ENCODE measurements at regions not wholly inside any gene's neighbourhood (a gene's known extent, or its start where the extent isn't known, plus 50 kb on each side); places are given as distances from the start of the nearest gene placed in this dataset.

DNA sequence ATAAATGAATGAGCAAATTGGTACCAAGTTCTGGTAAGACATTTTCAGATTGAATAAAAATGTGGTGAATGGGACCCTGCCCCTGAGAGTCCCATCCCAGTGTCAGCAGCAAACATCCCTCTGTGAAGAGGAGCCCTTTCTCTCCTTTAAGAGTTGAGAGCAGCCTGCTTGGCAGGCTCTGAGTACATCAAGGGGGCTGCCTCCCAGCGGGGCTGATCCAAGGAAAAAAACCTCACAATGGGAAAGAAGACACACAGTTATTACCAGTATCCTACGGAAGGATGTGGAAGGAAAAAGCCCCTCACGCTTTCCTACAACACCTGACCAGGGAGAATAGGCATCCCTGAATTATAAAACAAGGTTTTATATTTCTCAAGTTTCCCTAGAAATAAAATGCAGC is 293.8 kb upstream of the B3GAT1 start:
- no peaks in the 10 kb centered on the region for H3K9me3 ChIP-seq (ENCODE audit: severe bottlenecking)
- no peak overlapping the region for H3K27ac ChIP-seq (ENCODE audit: poor library complexity, severe bottlenecking)
- H3K36me3 ChIP-seq (ENCODE audit: low read depth), result no peaks in the 10 kb centered on the region
- ATAC-seq (ENCODE audit: low read depth) (no peak), DNase-seq (ENCODE audit: low spot score) (no peak)
- no peak for TF ChIP-seq CTCF (IDR thresholded peaks at IDR 0.05; ENCODE audit: poor library complexity, severe bottlenecking)
- no peak overlapping the region for H3K4me3 ChIP-seq (ENCODE audit: severe bottlenecking)
- no peaks in the 10 kb centered on the region for H3K4me1 ChIP-seq (ENCODE audit: insufficient read depth, poor library complexity, severe bottlenecking)
- H3K27me3 ChIP-seq (ENCODE audit: insufficient read depth, poor library complexity, severe bottlenecking), result no peaks in the 10 kb centered on the region

- Histone ChIP-seq H3K4me1 (ENCODE audit: insufficient read depth, poor library complexity, severe bottlenecking) (no peaks in the 10 kb centered on the region), H3K36me3 (ENCODE audit: low read depth) (no peaks in the 10 kb centered on the region), H3K27me3 (ENCODE audit: insufficient read depth, poor library complexity, severe bottlenecking) (no peaks in the 10 kb centered on the region), H3K27ac (ENCODE audit: poor library complexity, severe bottlenecking) (no peak overlapping the region), H3K9me3 (ENCODE audit: severe bottlenecking) (no peaks in the 10 kb centered on the region), H3K4me3 (ENCODE audit: severe bottlenecking) (no peak overlapping the region)
- TF ChIP-seq CTCF (IDR thresholded peaks at IDR 0.05; ENCODE audit: poor library complexity, severe bottlenecking), result no peak
- ATAC-seq (ENCODE audit: low read depth) (no peak), DNase-seq (ENCODE audit: low spot score) (no peak)
These were observed 290.8 kb upstream of the B3GAT1 start for GRCh38 chr11:134702827-134703226.

- Histone ChIP-seq H3K4me3 (ENCODE audit: severe bottlenecking) (no peak overlapping the region), H3K4me1 (ENCODE audit: insufficient read depth, poor library complexity, severe bottlenecking) (no peaks in the 10 kb centered on the region), H3K9me3 (ENCODE audit: severe bottlenecking) (no peaks in the 10 kb centered on the region), H3K27me3 (ENCODE audit: insufficient read depth, poor library complexity, severe bottlenecking) (no peaks in the 10 kb centered on the region), H3K27ac (ENCODE audit: poor library complexity, severe bottlenecking) (no peak overlapping the region), H3K36me3 (ENCODE audit: low read depth) (no peaks in the 10 kb centered on the region)
- no peak for DNase-seq (ENCODE audit: low spot score)
- TF ChIP-seq CTCF (IDR thresholded peaks at IDR 0.05; ENCODE audit: poor library complexity, severe bottlenecking), result no peak
- no peak for ATAC-seq (ENCODE audit: low read depth)
These were observed 289.6 kb upstream of the B3GAT1 start for GRCh38 chr11:134701564-134702165.

DNA sequence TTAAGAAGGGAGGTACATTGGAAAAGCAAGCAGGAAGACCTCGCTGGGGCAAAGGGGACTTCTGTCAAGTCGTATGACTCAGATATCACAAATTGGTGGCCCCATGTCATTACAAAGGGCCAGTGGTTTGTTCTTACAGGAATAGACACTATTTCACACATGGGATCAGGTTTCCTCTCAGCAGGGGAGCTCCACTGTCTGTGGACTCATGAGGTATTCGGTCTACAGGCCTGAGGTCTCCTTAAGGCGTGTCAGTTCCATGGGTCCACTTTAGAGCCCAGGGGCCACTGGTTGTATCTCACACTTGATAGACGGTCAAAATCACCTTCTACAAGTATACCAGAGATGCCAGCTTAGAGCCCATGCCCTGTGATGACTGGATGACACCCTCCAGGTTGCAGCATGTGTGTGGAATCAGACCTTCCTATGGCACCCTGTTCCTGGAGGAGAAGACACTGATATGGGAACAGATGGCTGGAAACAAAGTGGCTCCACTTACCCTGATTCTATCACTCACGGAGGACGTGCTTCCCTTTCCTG is 288.1 kb upstream of the B3GAT1 start:
- Histone ChIP-seq H3K27ac (ENCODE audit: poor library complexity, severe bottlenecking) (no peak overlapping the region), H3K4me1 (ENCODE audit: insufficient read depth, poor library complexity, severe bottlenecking) (no peaks in the 10 kb centered on the region), H3K9me3 (ENCODE audit: severe bottlenecking) (no peaks in the 10 kb centered on the region), H3K4me3 (ENCODE audit: severe bottlenecking) (no peak overlapping the region), H3K36me3 (ENCODE audit: low read depth) (no peaks in the 10 kb centered on the region), H3K27me3 (ENCODE audit: insufficient read depth, poor library complexity, severe bottlenecking) (no peaks in the 10 kb centered on the region)
- DNase-seq (ENCODE audit: low spot score) (no peak), ATAC-seq (ENCODE audit: low read depth) (no peak)
- no peak for TF ChIP-seq CTCF (IDR thresholded peaks at IDR 0.05; ENCODE audit: poor library complexity, severe bottlenecking)

GRCh38 chr11:134696455-134696854 is 284.4 kb upstream of the B3GAT1 start:
- Histone ChIP-seq H3K9me3 (ENCODE audit: severe bottlenecking) (no peaks in the 10 kb centered on the region), H3K27ac (ENCODE audit: poor library complexity, severe bottlenecking) (no peak overlapping the region), H3K4me3 (ENCODE audit: severe bottlenecking) (no peak overlapping the region), H3K36me3 (ENCODE audit: low read depth) (no peaks in the 10 kb centered on the region), H3K4me1 (ENCODE audit: insufficient read depth, poor library complexity, severe bottlenecking) (no peaks in the 10 kb centered on the region), H3K27me3 (ENCODE audit: insufficient read depth, poor library complexity, severe bottlenecking) (peaks cover 4% of the 10 kb centered on the region)
- no peak for ATAC-seq (ENCODE audit: low read depth)
- no peak for TF ChIP-seq CTCF (IDR thresholded peaks at IDR 0.05; ENCODE audit: poor library complexity, severe bottlenecking)
- DNase-seq (ENCODE audit: low spot score), result no peak
